A673 (cell line): ENCODE measurements at regions not wholly inside any gene's neighbourhood (a gene's known extent, or its start where the extent isn't known, plus 50 kb on each side); places are given as distances from the start of the nearest gene placed in this dataset.

Experiments used
- CTCF ChIP-seq: fragments of 300-800, 200-600 bp; sonication (generic); conservative IDR thresholded peaks from 2 replicates; pipeline ENCODE4 v1.5.1; 2017; ENCODE audit warnings: low read depth, mild to moderate bottlenecking, antibody characterized with exemption, low read length, moderate library complexity, mixed read lengths
- EZH2 ChIP-seq: fragments of 200-600 bp; sonication (generic); IDR thresholded peaks from 2 replicates; pipeline ENCODE4 v1.6.1; 2017; ENCODE audit warnings: borderline replicate concordance, low read depth, mild to moderate bottlenecking, mixed read lengths, antibody characterized with exemption, low read length; ENCODE audit not compliant: poor library complexity, severe bottlenecking

GRCh38 chr6:11436508-11437096 is 100.9 kb upstream of the TMEM170B start:
- no peak for TF ChIP-seq CTCF
- no peak for TF ChIP-seq EZH2
